ENCODE measurements at regions not wholly inside any gene's neighbourhood (a gene's known extent, or its start where the extent isn't known, plus 50 kb on each side); places are given as distances from the start of the nearest gene placed in this dataset.

DNA sequence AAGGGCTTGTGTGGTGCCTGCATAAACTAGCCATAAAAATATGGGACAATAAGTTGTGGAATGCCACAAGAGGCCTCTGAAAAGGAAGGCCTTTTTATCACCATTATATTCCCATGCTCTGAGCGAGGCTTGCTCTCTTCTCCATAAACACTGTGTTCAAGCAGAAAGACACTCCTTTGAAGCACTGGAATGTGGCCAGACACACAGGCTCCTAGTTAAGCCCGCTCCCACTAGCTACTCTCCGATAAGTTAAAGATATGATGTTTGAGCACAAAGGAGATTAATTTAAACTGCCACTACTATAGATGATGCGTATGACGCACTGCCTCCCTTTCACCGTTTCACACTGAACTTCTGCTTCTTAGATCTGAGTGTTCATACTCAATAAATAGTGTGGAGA, 188.7 kb upstream of the TWIST2 start:
- H3K27me3 ChIP-seq (ENCODE audit: insufficient read depth, insufficient read length) = peaks cover 21% of the 10 kb centered on the region
- H3K4me3 ChIP-seq (ENCODE audit: insufficient read length, low read depth) = no peak overlapping the region
- no peak overlapping the region for H3K9ac ChIP-seq (ENCODE audit: insufficient read length, low read depth)
- H3K4me1 ChIP-seq (ENCODE audit: insufficient read depth, insufficient read length) = peaks cover 13% of the 10 kb centered on the region
- no peak for TF ChIP-seq ZNF274 (IDR thresholded peaks at IDR 0.05; ENCODE audit: low read depth, low read length)
- no peak for TF ChIP-seq SUZ12 (IDR thresholded peaks at IDR 0.05; ENCODE audit: extremely low read depth, insufficient read depth, insufficient read length)
- no peak for TF ChIP-seq YY1 (IDR thresholded peaks at IDR 0.05; ENCODE audit: insufficient read depth, insufficient read length)
- H3K9me3 ChIP-seq (ENCODE audit: insufficient read depth, low read length) = peaks cover 18% of the 10 kb centered on the region
- no peak for DNase-seq (ENCODE audit: low read depth, low spot score)
- no peaks in the 10 kb centered on the region for H3K36me3 ChIP-seq (ENCODE audit: insufficient read depth, insufficient read length, low read length)

DNA sequence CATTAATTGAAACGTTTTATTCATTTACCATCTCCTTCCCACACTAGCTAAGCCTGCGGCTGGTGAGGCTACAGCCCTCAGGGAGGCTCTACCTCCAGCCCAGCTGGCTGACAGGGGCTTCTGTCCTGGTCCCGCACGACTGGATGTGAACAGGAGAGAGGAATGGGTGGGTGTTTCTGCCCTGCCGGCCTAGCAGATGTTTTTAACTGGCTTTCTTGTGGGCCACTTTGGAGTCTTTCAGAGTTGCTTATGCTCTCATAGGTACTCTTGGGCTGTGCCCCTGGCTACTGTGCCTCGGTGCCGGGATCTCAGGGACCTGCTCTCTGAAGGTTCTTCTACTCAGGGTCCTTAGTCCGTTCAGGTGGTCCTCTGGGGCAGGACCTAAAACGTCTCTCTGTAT, 184.3 kb upstream of the TWIST2 start:
- H3K9me3 ChIP-seq (ENCODE audit: insufficient read depth, low read length) = peaks cover 18% of the 10 kb centered on the region
- no peaks in the 10 kb centered on the region for H3K36me3 ChIP-seq (ENCODE audit: insufficient read depth, insufficient read length, low read length)
- no peak for TF ChIP-seq YY1 (IDR thresholded peaks at IDR 0.05; ENCODE audit: insufficient read depth, insufficient read length)
- TF ChIP-seq ZNF274 (IDR thresholded peaks at IDR 0.05; ENCODE audit: low read depth, low read length) = no peak
- no peak for TF ChIP-seq SUZ12 (IDR thresholded peaks at IDR 0.05; ENCODE audit: extremely low read depth, insufficient read depth, insufficient read length)
- no peak for DNase-seq (ENCODE audit: low read depth, low spot score)
- no peaks in the 10 kb centered on the region for H3K4me1 ChIP-seq (ENCODE audit: insufficient read depth, insufficient read length)
- H3K4me3 ChIP-seq (ENCODE audit: insufficient read length, low read depth) = no peak overlapping the region
- H3K27me3 ChIP-seq (ENCODE audit: insufficient read depth, insufficient read length) = peaks cover 4% of the 10 kb centered on the region
- H3K9ac ChIP-seq (ENCODE audit: insufficient read length, low read depth) = no peak overlapping the region

DNA sequence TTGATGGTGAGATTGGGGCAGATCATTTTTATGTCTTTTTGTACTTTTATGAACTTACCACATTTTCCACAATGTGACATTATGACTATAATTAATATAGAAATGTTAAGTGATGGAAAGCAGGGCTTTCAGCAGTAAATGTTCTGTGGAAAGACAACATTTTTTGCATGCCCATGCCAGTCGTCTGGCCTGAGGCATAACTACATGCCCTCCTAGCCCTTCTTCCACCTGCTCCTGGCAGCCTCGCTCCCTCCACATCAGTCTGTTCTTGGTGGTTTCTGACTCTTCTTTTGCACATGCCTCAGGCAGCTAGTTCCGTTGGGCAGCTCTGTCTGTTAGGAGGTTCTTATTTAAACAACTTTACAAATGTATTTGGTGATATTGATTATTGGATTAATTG, 182.0 kb upstream of the TWIST2 start:
- H3K9me3 ChIP-seq (ENCODE audit: insufficient read depth, low read length) = peaks cover 21% of the 10 kb centered on the region
- no peak overlapping the region for H3K9ac ChIP-seq (ENCODE audit: insufficient read length, low read depth)
- no peaks in the 10 kb centered on the region for H3K4me1 ChIP-seq (ENCODE audit: insufficient read depth, insufficient read length)
- no peak for DNase-seq (ENCODE audit: low read depth, low spot score)
- no peaks in the 10 kb centered on the region for H3K27me3 ChIP-seq (ENCODE audit: insufficient read depth, insufficient read length)
- TF ChIP-seq SUZ12 (IDR thresholded peaks at IDR 0.05; ENCODE audit: extremely low read depth, insufficient read depth, insufficient read length) = no peak
- TF ChIP-seq ZNF274 (IDR thresholded peaks at IDR 0.05; ENCODE audit: low read depth, low read length) = no peak
- no peak for TF ChIP-seq YY1 (IDR thresholded peaks at IDR 0.05; ENCODE audit: insufficient read depth, insufficient read length)
- H3K4me3 ChIP-seq (ENCODE audit: insufficient read length, low read depth) = no peak overlapping the region
- H3K36me3 ChIP-seq (ENCODE audit: insufficient read depth, insufficient read length, low read length) = no peaks in the 10 kb centered on the region

DNA sequence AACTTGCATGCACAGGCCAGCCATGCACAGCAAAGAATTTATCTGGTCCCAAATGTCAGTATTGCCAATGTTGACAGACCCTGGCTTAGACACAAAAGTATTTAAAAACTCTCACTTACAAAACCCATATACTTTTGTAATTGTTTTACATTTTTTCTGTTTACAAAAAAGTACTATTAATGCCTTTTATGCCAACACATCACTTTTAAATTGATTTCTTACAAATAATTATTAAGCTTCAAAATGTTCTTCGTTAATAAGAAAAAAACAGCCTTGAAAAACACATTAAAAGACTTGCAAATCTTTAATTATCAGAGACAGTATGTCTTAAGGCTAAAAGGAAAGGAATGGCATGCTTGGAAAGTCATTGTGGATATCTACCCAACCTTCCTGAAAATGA, 181.3 kb upstream of the TWIST2 start:
- TF ChIP-seq YY1 (IDR thresholded peaks at IDR 0.05; ENCODE audit: insufficient read depth, insufficient read length) = no peak
- TF ChIP-seq ZNF274 (IDR thresholded peaks at IDR 0.05; ENCODE audit: low read depth, low read length) = no peak
- no peak for TF ChIP-seq SUZ12 (IDR thresholded peaks at IDR 0.05; ENCODE audit: extremely low read depth, insufficient read depth, insufficient read length)
- H3K9ac ChIP-seq (ENCODE audit: insufficient read length, low read depth) = no peak overlapping the region

DNA sequence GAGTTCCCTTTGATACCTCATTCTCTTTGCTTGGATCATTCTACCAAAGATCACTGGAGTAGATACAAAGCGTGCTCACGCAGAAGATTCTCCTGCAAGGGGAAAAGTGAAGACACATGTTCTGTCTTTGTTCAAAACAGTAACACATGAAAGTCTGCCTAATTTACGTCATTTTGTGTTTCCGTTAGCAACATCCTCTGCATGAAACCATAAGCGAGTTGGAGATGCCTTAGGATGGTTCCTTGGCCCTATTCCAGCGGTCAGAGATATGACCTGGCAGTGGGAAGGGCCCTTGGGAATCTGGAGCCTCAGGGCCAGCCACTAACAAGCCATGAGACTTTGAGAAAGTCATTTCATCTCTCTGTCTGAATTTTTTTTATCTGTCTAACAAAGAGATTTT, 180.9 kb upstream of the TWIST2 start:
- Histone ChIP-seq H3K27me3 (ENCODE audit: insufficient read depth, insufficient read length) (no peaks in the 10 kb centered on the region), H3K9me3 (ENCODE audit: insufficient read depth, low read length) (peaks cover 10% of the 10 kb centered on the region; the same call in 1 of the 2 replicates), H3K36me3 (ENCODE audit: insufficient read depth, insufficient read length, low read length) (no peaks in the 10 kb centered on the region), H3K4me1 (ENCODE audit: insufficient read depth, insufficient read length) (no peaks in the 10 kb centered on the region), H3K4me3 (ENCODE audit: insufficient read length, low read depth) (no peak overlapping the region), H3K9ac (ENCODE audit: insufficient read length, low read depth) (no peak overlapping the region)
- no peak for DNase-seq (ENCODE audit: low read depth, low spot score)
- TF ChIP-seq YY1 (IDR thresholded peaks at IDR 0.05; ENCODE audit: insufficient read depth, insufficient read length) (no peak), SUZ12 (IDR thresholded peaks at IDR 0.05; ENCODE audit: extremely low read depth, insufficient read depth, insufficient read length) (no peak), ZNF274 (IDR thresholded peaks at IDR 0.05; ENCODE audit: low read depth, low read length) (no peak)

More for the DNA sequence above, 181.3 kb upstream of the TWIST2 start:
- Histone ChIP-seq H3K4me3 (ENCODE audit: insufficient read length, low read depth) (no peak overlapping the region), H3K36me3 (ENCODE audit: insufficient read depth, insufficient read length, low read length) (no peaks in the 10 kb centered on the region), H3K9me3 (ENCODE audit: insufficient read depth, low read length) (peaks cover 14% of the 10 kb centered on the region), H3K27me3 (ENCODE audit: insufficient read depth, insufficient read length) (no peaks in the 10 kb centered on the region), H3K4me1 (ENCODE audit: insufficient read depth, insufficient read length) (no peaks in the 10 kb centered on the region)
- DNase-seq (ENCODE audit: low read depth, low spot score) = no peak

DNA sequence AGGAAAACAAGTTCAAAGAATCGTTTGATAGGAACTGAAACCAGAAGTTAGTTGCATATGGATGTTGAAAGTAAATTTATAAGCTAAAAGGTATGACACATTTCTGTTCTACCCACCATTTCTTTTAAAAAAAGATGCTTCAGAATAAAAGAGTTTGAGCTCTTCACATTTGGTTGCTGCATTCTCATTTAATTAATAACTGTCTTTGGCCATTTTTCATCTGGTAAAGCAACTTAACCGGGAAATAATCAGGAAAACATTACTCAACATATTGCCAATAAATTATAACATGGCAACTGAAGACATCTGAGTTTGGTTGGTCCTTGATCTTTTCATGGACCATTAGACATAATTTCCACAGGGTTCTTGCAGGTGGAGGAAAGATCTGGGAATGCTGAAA, 180.2 kb upstream of the TWIST2 start:
- Histone ChIP-seq H3K36me3 (ENCODE audit: insufficient read depth, insufficient read length, low read length) (no peaks in the 10 kb centered on the region), H3K9me3 (ENCODE audit: insufficient read depth, low read length) (peaks cover 8% of the 10 kb centered on the region; the same call in 1 of the 2 replicates), H3K9ac (ENCODE audit: insufficient read length, low read depth) (no peak overlapping the region), H3K27me3 (ENCODE audit: insufficient read depth, insufficient read length) (no peaks in the 10 kb centered on the region), H3K4me1 (ENCODE audit: insufficient read depth, insufficient read length) (no peaks in the 10 kb centered on the region), H3K4me3 (ENCODE audit: insufficient read length, low read depth) (no peak overlapping the region)
- TF ChIP-seq ZNF274 (IDR thresholded peaks at IDR 0.05; ENCODE audit: low read depth, low read length) (no peak), SUZ12 (IDR thresholded peaks at IDR 0.05; ENCODE audit: extremely low read depth, insufficient read depth, insufficient read length) (no peak)
- DNase-seq (ENCODE audit: low read depth, low spot score) = no peak

DNA sequence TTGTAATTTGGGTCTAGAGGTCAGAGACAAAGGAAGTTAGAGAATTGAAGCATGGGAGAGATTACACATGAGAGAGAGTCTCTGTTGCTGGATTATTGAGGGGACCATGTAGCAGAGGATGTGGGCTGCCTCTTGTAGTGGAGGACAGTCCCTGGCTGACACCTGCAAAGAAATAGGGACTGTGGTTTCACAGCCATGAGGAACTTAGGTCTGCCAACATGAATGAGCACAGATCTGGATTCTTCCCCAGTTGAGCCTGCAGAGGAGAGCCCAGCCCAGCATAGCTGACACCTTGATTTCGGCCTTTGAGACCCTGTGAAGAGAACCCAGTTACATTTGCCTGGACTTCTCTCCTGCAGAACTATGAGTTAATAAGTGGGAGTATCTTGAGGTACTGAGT, 179.5 kb upstream of the TWIST2 start:
- Histone ChIP-seq H3K4me1 (ENCODE audit: insufficient read depth, insufficient read length) (no peaks in the 10 kb centered on the region), H3K36me3 (ENCODE audit: insufficient read depth, insufficient read length, low read length) (no peaks in the 10 kb centered on the region), H3K9me3 (ENCODE audit: insufficient read depth, low read length) (peaks cover 10% of the 10 kb centered on the region; the same call in 1 of the 2 replicates), H3K9ac (ENCODE audit: insufficient read length, low read depth) (no peak overlapping the region), H3K27me3 (ENCODE audit: insufficient read depth, insufficient read length) (no peaks in the 10 kb centered on the region), H3K4me3 (ENCODE audit: insufficient read length, low read depth) (no peak overlapping the region)
- no peak for DNase-seq (ENCODE audit: low read depth, low spot score)
- TF ChIP-seq YY1 (IDR thresholded peaks at IDR 0.05; ENCODE audit: insufficient read depth, insufficient read length) (no peak), ZNF274 (IDR thresholded peaks at IDR 0.05; ENCODE audit: low read depth, low read length) (no peak), SUZ12 (IDR thresholded peaks at IDR 0.05; ENCODE audit: extremely low read depth, insufficient read depth, insufficient read length) (no peak)

Data from NT2/D1 (cell line).